MG63 (cell line): ENCODE measurements at regions not wholly inside any gene's neighbourhood (a gene's known extent, or its start where the extent isn't known, plus 50 kb on each side); places are given as distances from the start of the nearest gene placed in this dataset.

Experiments used
- DNase-seq: peaks from one replicate; pipeline ENCODE4 v3.0.0-alpha.2; 2020
- H3K27me3 ChIP-seq: fragments of 250-450 bp; sonication (Bioruptor Pico); 2 replicates; pipeline ENCODE4 v1.5.1; 2020; ENCODE audit warnings: mild to moderate bottlenecking, moderate library complexity
- H3K36me3 ChIP-seq: fragments of 250-450 bp; sonication (Bioruptor Pico); 2 replicates; pipeline ENCODE4 v1.5.1; 2020; ENCODE audit warnings: mild to moderate bottlenecking, moderate library complexity
- H3K4me3 ChIP-seq: fragments of 250-450 bp; sonication (Bioruptor Pico); 2 replicates; pipeline ENCODE4 v1.5.1; 2020; ENCODE audit warnings: mild to moderate bottlenecking, moderate library complexity
- H3K9me3 ChIP-seq: fragments of 250-450 bp; sonication (Bioruptor Pico); 2 replicates; pipeline ENCODE4 v1.5.1; 2020; ENCODE audit warnings: mild to moderate bottlenecking, moderate library complexity

- Histone ChIP-seq H3K27me3 (no peaks in the 10 kb centered on the region), H3K9me3 (no peaks in the 10 kb centered on the region; the same call in 1 of the 2 replicates), H3K36me3 (no peaks in the 10 kb centered on the region), H3K4me3 (no peak overlapping the region)
- no peak for DNase-seq
Measured at GRCh38 chr18:56377231-56377630, 261.2 kb downstream of the TXNL1 start.

DNA sequence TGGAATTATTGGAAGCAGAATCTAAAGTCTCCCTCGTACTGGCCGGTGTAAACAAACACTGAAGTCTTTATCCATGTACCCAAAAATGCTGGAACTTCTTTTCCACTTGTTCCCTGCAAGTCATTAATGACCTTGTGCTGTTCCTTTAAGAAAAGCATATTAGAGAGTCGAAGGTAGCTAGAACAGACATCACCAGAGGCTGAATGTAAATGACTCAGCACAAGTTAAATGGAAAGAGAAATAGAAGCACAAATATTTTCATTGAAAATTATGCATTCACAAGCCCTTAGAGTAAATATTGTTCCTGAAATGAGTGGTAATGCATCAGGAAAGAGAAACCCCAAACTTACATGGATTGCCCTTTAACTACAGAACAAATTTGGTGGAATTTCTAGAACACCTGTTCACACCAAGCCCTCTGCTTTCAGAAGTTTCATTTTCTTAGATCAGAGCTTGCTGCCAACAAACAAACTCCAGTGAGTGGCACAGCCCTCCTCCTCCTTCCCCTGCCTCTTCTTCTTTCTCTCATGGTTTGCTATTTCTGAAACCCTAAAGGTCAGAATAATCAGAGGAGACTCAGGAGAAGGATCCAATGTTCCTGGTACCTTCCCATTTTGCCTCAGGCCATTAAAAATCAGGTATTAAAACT is 264.3 kb downstream of the TXNL1 start:
- H3K9me3 ChIP-seq: no peaks in the 10 kb centered on the region; the same call in 1 of the 2 replicates
- no peaks in the 10 kb centered on the region for H3K36me3 ChIP-seq
- DNase-seq: no peak
- H3K27me3 ChIP-seq: no peaks in the 10 kb centered on the region
- no peak overlapping the region for H3K4me3 ChIP-seq

DNA sequence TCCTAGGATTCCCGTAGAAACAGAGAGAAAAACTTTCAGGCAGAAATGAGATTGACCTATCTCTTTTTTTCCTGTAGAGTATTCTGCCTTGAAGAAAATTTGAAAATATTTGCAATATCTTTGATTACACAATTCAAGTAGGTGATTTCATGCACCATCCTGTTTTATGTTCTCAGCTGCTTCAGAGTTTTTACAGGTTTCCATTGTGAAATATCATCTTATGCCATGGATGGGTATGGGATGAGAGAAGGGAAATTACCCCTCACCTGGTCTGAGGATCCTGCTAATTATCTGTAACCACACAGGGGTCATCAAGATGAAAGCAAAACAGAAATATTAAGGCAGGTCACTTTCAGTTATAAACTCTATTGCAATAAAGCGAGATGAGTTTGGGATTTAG is 264.8 kb downstream of the TXNL1 start:
- Histone ChIP-seq H3K27me3 (no peaks in the 10 kb centered on the region), H3K36me3 (no peaks in the 10 kb centered on the region), H3K4me3 (no peak overlapping the region), H3K9me3 (no peaks in the 10 kb centered on the region; the same call in 1 of the 2 replicates)
- no peak for DNase-seq

- Histone ChIP-seq H3K27me3 (no peaks in the 10 kb centered on the region), H3K4me3 (no peak overlapping the region), H3K9me3 (no peaks in the 10 kb centered on the region; the same call in 1 of the 2 replicates), H3K36me3 (no peaks in the 10 kb centered on the region)
- no peak for DNase-seq
Measured at GRCh38 chr18:56368066-56368465, 270.3 kb downstream of the TXNL1 start.

DNA sequence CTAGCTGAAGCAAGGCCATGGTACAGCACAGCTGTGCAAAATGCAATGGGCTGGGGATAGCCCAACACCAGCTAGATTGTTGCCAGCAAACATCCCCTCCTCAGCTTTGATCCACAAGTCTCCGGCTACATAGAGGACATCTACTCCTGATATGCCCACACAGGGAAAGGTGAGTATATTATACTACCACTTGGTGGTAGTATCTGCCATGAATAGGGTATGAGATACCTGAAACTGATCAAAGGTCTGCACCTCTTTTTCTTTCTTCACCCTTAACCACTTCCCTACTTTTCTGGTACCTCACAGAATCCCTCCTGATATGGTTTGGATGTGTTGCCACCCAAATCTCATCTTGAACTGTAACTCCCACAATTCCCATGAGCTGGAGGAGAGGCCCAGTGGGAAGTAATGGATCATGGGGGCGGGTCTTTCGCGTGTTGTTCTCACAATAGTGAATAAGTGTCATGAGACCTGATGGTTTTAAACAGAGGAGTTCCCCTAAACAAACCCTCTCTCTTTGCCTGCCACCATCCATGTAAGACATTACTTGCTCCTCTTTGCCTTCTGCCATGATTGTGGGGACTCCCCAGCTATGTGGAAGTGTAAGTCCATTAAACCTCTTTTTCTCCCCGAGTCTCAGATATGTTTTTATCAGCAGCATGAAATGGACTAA is 279.6 kb downstream of the TXNL1 start:
- DNase-seq: no peak
- no peaks in the 10 kb centered on the region for H3K36me3 ChIP-seq
- no peak overlapping the region for H3K4me3 ChIP-seq
- peaks cover 2% of the 10 kb centered on the region for H3K9me3 ChIP-seq
- no peaks in the 10 kb centered on the region for H3K27me3 ChIP-seq

- no peak for DNase-seq
- H3K4me3 ChIP-seq: no peak overlapping the region
- no peaks in the 10 kb centered on the region for H3K36me3 ChIP-seq
- no peaks in the 10 kb centered on the region for H3K27me3 ChIP-seq
- H3K9me3 ChIP-seq: no peaks in the 10 kb centered on the region
Measured at GRCh38 chr18:56353663-56354260, 284.6 kb downstream of the TXNL1 start.

- Histone ChIP-seq H3K27me3 (no peaks in the 10 kb centered on the region), H3K4me3 (no peak overlapping the region), H3K36me3 (no peaks in the 10 kb centered on the region), H3K9me3 (no peaks in the 10 kb centered on the region)
- DNase-seq: no peak
Measured at GRCh38 chr18:56351911-56352500, 286.4 kb downstream of the TXNL1 start.

- DNase-seq: no peak
- H3K4me3 ChIP-seq: no peak overlapping the region
- H3K9me3 ChIP-seq: no peaks in the 10 kb centered on the region
- no peaks in the 10 kb centered on the region for H3K27me3 ChIP-seq
- H3K36me3 ChIP-seq: no peaks in the 10 kb centered on the region
Measured at GRCh38 chr18:56337507-56337906, 300.9 kb downstream of the TXNL1 start.

- no peaks in the 10 kb centered on the region for H3K9me3 ChIP-seq
- DNase-seq: no peak
Measured at GRCh38 chr18:56333839-56334238, 304.6 kb downstream of the TXNL1 start.

GRCh38 chr18:56333146-56333545 is 305.2 kb downstream of the TXNL1 start:
- Histone ChIP-seq H3K9me3 (no peaks in the 10 kb centered on the region), H3K36me3 (no peaks in the 10 kb centered on the region), H3K27me3 (no peaks in the 10 kb centered on the region), H3K4me3 (no peak overlapping the region)
- DNase-seq: no peak

More at GRCh38 chr18:56333839-56334238, 304.6 kb downstream of the TXNL1 start:
- no peaks in the 10 kb centered on the region for H3K36me3 ChIP-seq
- H3K27me3 ChIP-seq: no peaks in the 10 kb centered on the region
- no peak overlapping the region for H3K4me3 ChIP-seq

DNA sequence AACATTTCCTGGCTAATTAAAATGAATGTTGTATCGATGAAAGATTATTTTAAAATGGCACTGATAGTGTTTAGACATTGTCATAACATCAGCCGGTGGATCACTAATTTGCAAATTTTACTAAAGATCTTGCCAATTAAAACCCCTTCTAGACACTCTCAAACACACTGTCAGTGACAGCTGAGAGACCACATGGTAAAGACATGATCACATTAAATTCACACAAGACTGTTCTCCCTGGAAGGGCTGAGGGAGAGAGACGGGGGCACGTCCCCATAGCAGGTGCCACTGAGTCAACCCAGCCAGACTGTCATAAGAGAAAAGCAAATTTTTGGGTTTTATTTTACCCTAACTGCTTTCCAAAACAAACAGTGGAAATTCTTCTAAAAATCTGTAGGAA is 306.0 kb downstream of the TXNL1 start:
- H3K36me3 ChIP-seq: no peaks in the 10 kb centered on the region
- no peak for DNase-seq
- no peaks in the 10 kb centered on the region for H3K9me3 ChIP-seq
- H3K4me3 ChIP-seq: no peak overlapping the region
- H3K27me3 ChIP-seq: no peaks in the 10 kb centered on the region

- no peaks in the 10 kb centered on the region for H3K36me3 ChIP-seq
- H3K9me3 ChIP-seq: no peaks in the 10 kb centered on the region
- no peak overlapping the region for H3K4me3 ChIP-seq
- no peak for DNase-seq
- H3K27me3 ChIP-seq: no peaks in the 10 kb centered on the region
Measured at GRCh38 chr18:56330366-56331110, 307.9 kb downstream of the TXNL1 start.

DNA sequence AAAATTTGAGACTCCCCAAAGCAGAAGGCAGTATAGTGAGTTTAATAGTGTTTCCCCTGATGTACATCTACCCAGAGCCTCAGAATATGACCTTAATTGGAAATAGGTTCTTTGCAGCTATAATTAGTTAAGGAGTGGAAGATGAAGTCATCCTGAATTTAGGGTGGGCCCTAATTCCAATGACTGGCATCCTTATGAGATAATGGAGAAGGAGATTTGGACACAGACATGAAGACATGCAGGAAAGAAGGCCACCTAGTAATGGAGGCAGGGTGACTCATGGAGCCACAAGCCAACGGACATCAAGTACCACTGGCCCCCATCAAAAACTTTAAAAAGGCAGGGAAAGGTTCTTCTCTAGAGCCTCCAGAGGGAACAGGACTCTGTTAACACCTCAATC is 308.9 kb downstream of the TXNL1 start:
- no peak for DNase-seq
- no peaks in the 10 kb centered on the region for H3K9me3 ChIP-seq
- H3K36me3 ChIP-seq: no peaks in the 10 kb centered on the region
- H3K27me3 ChIP-seq: no peaks in the 10 kb centered on the region
- H3K4me3 ChIP-seq: no peak overlapping the region

GRCh38 chr18:56327191-56327885 is 311.1 kb downstream of the TXNL1 start:
- H3K4me3 ChIP-seq: no peak overlapping the region
- DNase-seq: no peak
- H3K9me3 ChIP-seq: no peaks in the 10 kb centered on the region
- no peaks in the 10 kb centered on the region for H3K36me3 ChIP-seq
- no peaks in the 10 kb centered on the region for H3K27me3 ChIP-seq

DNA sequence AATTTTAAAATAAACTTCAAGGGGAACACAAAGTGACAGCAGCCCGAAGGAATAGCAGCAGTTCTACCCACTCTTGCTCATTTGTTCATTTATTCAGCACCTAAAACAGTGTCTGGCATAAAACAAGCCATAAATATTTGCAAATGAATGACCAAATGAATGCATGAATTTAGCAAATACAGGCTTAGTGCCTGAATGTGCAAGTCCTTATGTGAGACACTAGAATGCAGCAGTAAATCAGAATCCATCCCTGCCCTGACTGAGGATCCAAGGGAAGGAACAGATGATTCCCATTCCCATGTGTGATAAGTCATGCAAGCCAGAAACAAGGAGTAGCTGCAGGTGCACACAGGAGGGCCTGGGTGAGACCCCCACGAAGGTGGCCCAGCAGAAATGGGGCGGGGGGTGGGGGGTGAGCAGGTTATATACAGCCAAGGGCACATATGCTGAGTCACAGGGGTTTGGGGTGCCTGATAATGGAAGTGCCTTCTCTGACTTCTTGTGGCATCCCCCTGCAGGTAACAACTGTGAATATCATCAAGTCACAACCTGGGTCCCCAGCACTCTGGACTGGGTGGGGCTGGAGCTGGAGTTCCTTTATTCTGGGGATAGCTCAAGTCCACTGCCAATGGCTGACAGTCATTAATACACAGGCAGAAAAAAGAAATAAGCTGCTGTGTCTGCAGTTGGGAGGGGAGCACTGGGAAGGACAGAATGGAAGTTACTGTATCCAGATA is 311.9 kb downstream of the TXNL1 start:
- Histone ChIP-seq H3K9me3 (no peaks in the 10 kb centered on the region), H3K36me3 (no peaks in the 10 kb centered on the region), H3K27me3 (no peaks in the 10 kb centered on the region), H3K4me3 (no peak overlapping the region)
- no peak for DNase-seq

- H3K27me3 ChIP-seq: no peaks in the 10 kb centered on the region
- no peak overlapping the region for H3K4me3 ChIP-seq
- H3K9me3 ChIP-seq: no peaks in the 10 kb centered on the region
- H3K36me3 ChIP-seq: no peaks in the 10 kb centered on the region
- DNase-seq: no peak
Measured at GRCh38 chr18:56323673-56324072, 314.7 kb downstream of the TXNL1 start.
